ENCODE measurements at regions not wholly inside any gene's neighbourhood (a gene's known extent, or its start where the extent isn't known, plus 50 kb on each side); places are given as distances from the start of the nearest gene placed in this dataset.

- Histone ChIP-seq H3K36me3 (ENCODE audit: control insufficient read depth in 2 of 2, extremely low read depth in 1 of 2, insufficient read depth in 2 of 2, low read length in 2 of 2) (no peaks in the 10 kb centered on the region), H3K79me2 (ENCODE audit: control insufficient read depth, insufficient read depth, low read length) (no peaks in the 10 kb centered on the region), H3K27me3 (ENCODE audit: control insufficient read depth, extremely low read depth, insufficient read depth, low read length) (no peaks in the 10 kb centered on the region), H3K4me3 (ENCODE audit: control insufficient read depth in 2 of 3, extremely low read depth in 1 of 3, insufficient read depth in 2 of 3, low read depth in 1 of 3, low read length in 3 of 3) (no peak overlapping the region), H3K27ac (ENCODE audit: control insufficient read depth, insufficient read depth, low read length) (no peak overlapping the region), H3K4me1 (ENCODE audit: control insufficient read depth, extremely low read depth, insufficient read depth, low read length) (no peaks in the 10 kb centered on the region), H3K9me1 (ENCODE audit: control insufficient read depth, extremely low read depth, insufficient read depth, low read length) (no peaks in the 10 kb centered on the region), H3K4me2 (ENCODE audit: control insufficient read depth, extremely low read depth, insufficient read depth, low read depth, low read length) (no peak overlapping the region), H3K9ac (ENCODE audit: control insufficient read depth, extremely low read depth, insufficient read depth, low read length) (no peak overlapping the region), H2AFZ (ENCODE audit: control insufficient read depth, low read length) (no peak overlapping the region), H3K9me3 (ENCODE audit: control insufficient read depth, low read depth, low read length) (no peaks in the 10 kb centered on the region), H4K20me1 (ENCODE audit: control insufficient read depth, extremely low read depth, insufficient read depth, low read length) (no peaks in the 10 kb centered on the region)
- no peak for DNase-seq (ENCODE audit: low read depth, low spot score)
- FAIRE-seq = no peak
- TF ChIP-seq EZH2 (IDR thresholded peaks at IDR 0.05; ENCODE audit: low read length) (no peak), CTCF (optimal IDR thresholded peaks at IDR 0.05 in 1 of 3, IDR thresholded peaks at IDR 0.05 in 1 of 3, conservative IDR thresholded peaks at IDR 0.05 in 1 of 3; ENCODE audit: extremely low read depth in 1 of 3, insufficient read depth in 2 of 3, low read length in 3 of 3) (no peak)
- dilution Hi-C loops (cut with MboI; ENCODE audit: extremely low pct_ligation_motif_present, low sequenced_read_pairs) = no loop called here
These were observed 104.9 kb upstream of the EOMES start for GRCh38 chr3:27827041-27827440.

GRCh38 chr3:27840807-27841594 is 118.9 kb upstream of the EOMES start:
- TF ChIP-seq CTCF (optimal IDR thresholded peaks at IDR 0.05 in 1 of 3, IDR thresholded peaks at IDR 0.05 in 1 of 3, conservative IDR thresholded peaks at IDR 0.05 in 1 of 3; ENCODE audit: extremely low read depth in 1 of 3, insufficient read depth in 2 of 3, low read length in 3 of 3) = no peak
- TF ChIP-seq EZH2 (IDR thresholded peaks at IDR 0.05; ENCODE audit: low read length) = no peak
- Histone ChIP-seq H2AFZ (ENCODE audit: control insufficient read depth, low read length) (no peak overlapping the region), H3K27ac (ENCODE audit: control insufficient read depth, insufficient read depth, low read length) (no peak overlapping the region), H3K4me3 (ENCODE audit: control insufficient read depth in 2 of 3, extremely low read depth in 1 of 3, insufficient read depth in 2 of 3, low read depth in 1 of 3, low read length in 3 of 3) (no peak overlapping the region), H3K27me3 (ENCODE audit: control insufficient read depth, extremely low read depth, insufficient read depth, low read length) (no peaks in the 10 kb centered on the region), H3K79me2 (ENCODE audit: control insufficient read depth, insufficient read depth, low read length) (no peaks in the 10 kb centered on the region), H3K4me2 (ENCODE audit: control insufficient read depth, extremely low read depth, insufficient read depth, low read depth, low read length) (no peak overlapping the region), H4K20me1 (ENCODE audit: control insufficient read depth, extremely low read depth, insufficient read depth, low read length) (no peaks in the 10 kb centered on the region), H3K9me1 (ENCODE audit: control insufficient read depth, extremely low read depth, insufficient read depth, low read length) (no peaks in the 10 kb centered on the region), H3K36me3 (ENCODE audit: control insufficient read depth in 2 of 2, extremely low read depth in 1 of 2, insufficient read depth in 2 of 2, low read length in 2 of 2) (no peaks in the 10 kb centered on the region), H3K9me3 (ENCODE audit: control insufficient read depth, low read depth, low read length) (no peaks in the 10 kb centered on the region), H3K4me1 (ENCODE audit: control insufficient read depth, extremely low read depth, insufficient read depth, low read length) (no peaks in the 10 kb centered on the region), H3K9ac (ENCODE audit: control insufficient read depth, extremely low read depth, insufficient read depth, low read length) (no peak overlapping the region)
- FAIRE-seq (no peak), DNase-seq (ENCODE audit: low read depth, low spot score) (no peak)
- dilution Hi-C loops (cut with MboI; ENCODE audit: extremely low pct_ligation_motif_present, low sequenced_read_pairs) = no loop called here

Measured in keratinocyte (primary cell).